Uterus (tissue), 3 donors: ENCODE measurements at regions not wholly inside any gene's neighbourhood (a gene's known extent, or its start where the extent isn't known, plus 50 kb on each side); places are given as distances from the start of the nearest gene placed in this dataset.
"Not testable (repeated sequence)": the region's sequence is repeated elsewhere in the genome, so short reads cannot be mapped to it uniquely, and the experiment has no call there.

ENCODE experiments used
- DNase-seq, 2 donors: peaks; one replicate each; pipeline ENCODE4 v3.0.0-alpha.2; 2019 to 2020
- H3K27ac ChIP-seq, 2 donors: fragments of 200-600 bp; sonication (generic); 1 replicate in 1 of 2; 2 replicates in 1 of 2; pipeline ENCODE4 v1.5.1; 2016 to 2018
- H3K27me3 ChIP-seq, 2 donors: fragments of 200-600 bp; sonication (generic); one replicate each; pipeline ENCODE4 v1.5.1; 2018 to 2019; ENCODE audit warnings: control low read depth in 1 of 2
- H3K36me3 ChIP-seq, 2 donors: fragments of 200-600 bp; sonication (generic); one replicate each; pipeline ENCODE4 v1.5.1; 2019; ENCODE audit warnings: control low read depth in 1 of 2
- H3K4me1 ChIP-seq, 2 donors: fragments of 200-600 bp; sonication (generic); one replicate each; pipeline ENCODE4 v1.5.1; 2018 to 2019; ENCODE audit warnings: control low read depth in 1 of 2
- H3K4me3 ChIP-seq, 2 donors: fragments of 200-600 bp; sonication (generic); 1 replicate in 1 of 2; 2 replicates in 1 of 2; pipeline ENCODE4 v1.5.1; 2018 to 2019; ENCODE audit warnings: mild to moderate bottlenecking in 1 of 2
- H3K9me3 ChIP-seq, 2 donors: fragments of 200-600 bp; sonication (generic); one replicate each; pipeline ENCODE4 v1.5.1; 2019; ENCODE audit warnings: control low read depth in 1 of 2
- CTCF ChIP-seq, 4 experiments: fragments of 200-600 bp in 2 of 4; fragments of 450-650 bp in 2 of 4; sonication (generic) in 2 of 4; IDR thresholded peaks; one replicate each; pipeline ENCODE4 v1.5.1; 2016 to 2019; ENCODE audit warnings: antibody characterized with exemption in 4 of 4, mild to moderate bottlenecking in 2 of 4, moderate library complexity in 1 of 4
- POLR2A ChIP-seq, 2 donors: fragments of 450-650 bp; IDR thresholded peaks; one replicate each; pipeline ENCODE4 v1.6.1; 2016; ENCODE audit warnings: antibody characterized with exemption in 2 of 2, mild to moderate bottlenecking in 1 of 2, moderate library complexity in 1 of 2
- intact Hi-C: fragments of 100-400 bp; cut with DNase I; formaldehyde crosslinking; loops from one replicate; pipeline ENCODE4 v1.15.1; 2023; ENCODE audit warnings: low total_unique reads
- donor health status: DM: yes; HTN: yes; CAD: no.

GRCh38 chr4:158395889-158396288 lies 125.8 kb upstream of the RXFP1 start:
- Histone ChIP-seq H3K27me3 (no peaks in the 10 kb centered on the region), H3K27ac (no peak overlapping the region), H3K9me3 (no peaks in the 10 kb centered on the region), H3K4me1 (no peaks in the 10 kb centered on the region), H3K36me3 (no peaks in the 10 kb centered on the region), H3K4me3 (no peak overlapping the region)
- no peak for TF ChIP-seq CTCF (IDR thresholded peaks at IDR 0.05)
- TF ChIP-seq POLR2A (IDR thresholded peaks at IDR 0.05) = no peak
- intact Hi-C loops = no loop called here
- DNase-seq = no peak

- no peaks in the 10 kb centered on the region for H3K9me3 ChIP-seq
- H3K36me3 ChIP-seq = no peaks in the 10 kb centered on the region
- H3K27me3 ChIP-seq = no peaks in the 10 kb centered on the region
- no peak for TF ChIP-seq POLR2A (IDR thresholded peaks at IDR 0.05)
- no peak for TF ChIP-seq CTCF (IDR thresholded peaks at IDR 0.05)
- intact Hi-C loops = no loop called here
- DNase-seq = no peak
- no peak overlapping the region for H3K27ac ChIP-seq
- H3K4me3 ChIP-seq = no peak overlapping the region
- no peaks in the 10 kb centered on the region for H3K4me1 ChIP-seq
These were observed 123.9 kb upstream of the RXFP1 start for GRCh38 chr4:158397781-158398180.

GRCh38 chr4:158407961-158408360 lies 113.7 kb upstream of the RXFP1 start:
- DNase-seq, H3K4me1 ChIP-seq, intact Hi-C loops, H3K9me3 ChIP-seq, H3K27ac ChIP-seq, H3K36me3 ChIP-seq, H3K4me3 ChIP-seq, H3K27me3 ChIP-seq: not testable (repeated sequence)

GRCh38 chr4:158410272-158410671 lies 111.4 kb upstream of the RXFP1 start:
- no peak for DNase-seq
- Histone ChIP-seq H3K36me3 (no peaks in the 10 kb centered on the region), H3K27ac (no peak overlapping the region), H3K4me3 (no peak overlapping the region), H3K4me1 (no peaks in the 10 kb centered on the region), H3K9me3 (no peaks in the 10 kb centered on the region), H3K27me3 (no peaks in the 10 kb centered on the region)
- intact Hi-C loops = no loop called here
- TF ChIP-seq POLR2A (IDR thresholded peaks at IDR 0.05) (no peak), CTCF (IDR thresholded peaks at IDR 0.05) (no peak)

- Histone ChIP-seq H3K4me1 (no peaks in the 10 kb centered on the region), H3K9me3 (no peaks in the 10 kb centered on the region), H3K4me3 (no peak overlapping the region), H3K36me3 (no peaks in the 10 kb centered on the region), H3K27ac (no peak overlapping the region), H3K27me3 (no peaks in the 10 kb centered on the region)
- intact Hi-C loops = no loop called here
- TF ChIP-seq CTCF (IDR thresholded peaks at IDR 0.05) = no peak
- no peak for TF ChIP-seq POLR2A (IDR thresholded peaks at IDR 0.05)
- no peak for DNase-seq
These were observed 110.4 kb upstream of the RXFP1 start for GRCh38 chr4:158411269-158411668.

- H3K27ac ChIP-seq, H3K9me3 ChIP-seq, H3K4me3 ChIP-seq, DNase-seq, intact Hi-C loops, H3K4me1 ChIP-seq, H3K27me3 ChIP-seq, H3K36me3 ChIP-seq: not testable (repeated sequence)
These were observed 103.0 kb upstream of the RXFP1 start for GRCh38 chr4:158418679-158419078.
